SH-SY5Y (cell line): ENCODE measurements at regions not wholly inside any gene's neighbourhood (a gene's known extent, or its start where the extent isn't known, plus 50 kb on each side); places are given as distances from the start of the nearest gene placed in this dataset.

Source experiments
- GATA2 ChIP-seq: IDR thresholded peaks from 2 replicates; pipeline ENCODE4 v1.6.1; 2011; ENCODE audit warnings: mild to moderate bottlenecking, low read depth, low read length
- GATA3 ChIP-seq: IDR thresholded peaks from 2 replicates; pipeline ENCODE4 v1.6.1; 2011; ENCODE audit warnings: low read depth, mild to moderate bottlenecking, low read length, moderate library complexity

GRCh38 chr2:128465246-128466170 is 146.8 kb upstream of the HS6ST1 start:
- no peak for TF ChIP-seq GATA2

- no peak for TF ChIP-seq GATA3
- TF ChIP-seq GATA2 = no peak
Measured at GRCh38 chr2:128466376-128466775, 147.7 kb upstream of the HS6ST1 start.

- TF ChIP-seq GATA2 (no peak), GATA3 (no peak)
Measured at GRCh38 chr2:128466776-128467175, 148.1 kb upstream of the HS6ST1 start.

- TF ChIP-seq GATA2 (no peak), GATA3 (no peak)
Measured at GRCh38 chr2:128467321-128467969, 148.8 kb upstream of the HS6ST1 start.

GRCh38 chr2:128468186-128468920 is 149.7 kb upstream of the HS6ST1 start:
- TF ChIP-seq GATA3 (no peak), GATA2 (no peak)

- TF ChIP-seq GATA3 (no peak), GATA2 (no peak)
Measured at GRCh38 chr2:128469203-128469602, 150.5 kb upstream of the HS6ST1 start.

- no peak for TF ChIP-seq GATA2
- no peak for TF ChIP-seq GATA3
Measured at GRCh38 chr2:128469875-128470274, 151.2 kb upstream of the HS6ST1 start.

GRCh38 chr2:128472789-128473174 is 154.1 kb upstream of the HS6ST1 start:
- TF ChIP-seq GATA3 (no peak), GATA2 (no peak)

- no peak for TF ChIP-seq GATA3
- TF ChIP-seq GATA2 = no peak
Measured at GRCh38 chr2:128473175-128474035, 154.7 kb upstream of the HS6ST1 start.

GRCh38 chr2:128474036-128474955 is 155.6 kb upstream of the HS6ST1 start:
- TF ChIP-seq GATA3 = no peak
- no peak for TF ChIP-seq GATA2

GRCh38 chr2:128474962-128475361 is 156.3 kb upstream of the HS6ST1 start:
- TF ChIP-seq GATA3 (no peak), GATA2 (no peak)

- TF ChIP-seq GATA2 (no peak), GATA3 (no peak)
Measured at GRCh38 chr2:128475427-128476211, 157.0 kb upstream of the HS6ST1 start.
